HCT116 (cell line): ENCODE measurements at regions not wholly inside any gene's neighbourhood (a gene's known extent, or its start where the extent isn't known, plus 50 kb on each side); places are given as distances from the start of the nearest gene placed in this dataset.

Experiments
- ATAC-seq: fragments of 200-7000 bp; cut with Tn5 transposase; 2 replicates; pipeline ENCODE4 v1.9.1; 2020; ENCODE audit warnings: mild to moderate bottlenecking, moderate library complexity
- BruUV-seq: library from RNA; stranded (reverse); fragments of 400-500 nt; replicated peaks from 2 replicates; lab custom pipeline; 2021; lab: Mats Ljungman, UMichigan
- CTCF ChIA-PET: fragments of 300-600 bp; sonication (Branson Sonifier 250); formaldehyde crosslinking; loops from one replicate; lab custom pipeline; 2021; ENCODE audit warnings: antibody characterized with exemption; lab: Charles Lee
- POLR2A ChIA-PET: fragments of 300-600, 350-600 bp; sonication (Branson Sonifier 250); formaldehyde crosslinking; loops from one replicate; lab custom pipeline; 2021; ENCODE audit warnings: antibody characterized with exemption; lab: Charles Lee
- RAD21 ChIA-PET, 2 experiments: fragments of 300-600 bp; sonication (Branson Sonifier 250); formaldehyde crosslinking; loops; one replicate each; lab custom pipeline; 2023; ENCODE audit warnings: low total read pairs in 2 of 2; ENCODE audit not compliant: uncharacterized antibody in 2 of 2, unreplicated experiment in 2 of 2, low non-redundant PET in 1 of 2; lab: Charles Lee
- DNase-seq: peaks from one replicate; pipeline ENCODE4 v3.0.0-alpha.2; 2010; ENCODE audit warnings: low read depth, low spot score
- H2AFZ ChIP-seq: fragments of 200-600 bp; shearing (Covaris generic), sonication (generic); 2 replicates; pipeline ENCODE4 v1.6.1; 2017; ENCODE audit warnings: low read depth, mixed run types, mixed read lengths, antibody characterized with exemption, low read length; ENCODE audit not compliant: poor library complexity, severe bottlenecking
- H3K27ac ChIP-seq: 2 replicates; pipeline ENCODE4 v1.5.1; 2012; ENCODE audit warnings: low read depth, low read length
- H3K27me3 ChIP-seq: fragments of 200-600 bp; sonication (generic); 2 replicates; pipeline ENCODE4 v1.6.1; 2016; ENCODE audit warnings: mixed run types, low read length, mixed read lengths; ENCODE audit not compliant: insufficient read depth
- H3K36me3 ChIP-seq, 2 experiments: fragments of 200-500 bp in 1 of 2; fragments of 200-600 bp in 1 of 2; sonication (Bioruptor generic) in 1 of 2; sonication (generic) in 1 of 2; 2 replicates each; pipeline versions ENCODE4 v1.5.1 to v1.6.1; 2014 to 2016; ENCODE audit warnings: low read length in 2 of 2, inconsistent platforms in 1 of 2, mixed read lengths in 1 of 2, mixed run types in 1 of 2; ENCODE audit not compliant: insufficient read depth in 2 of 2, control insufficient read depth in 1 of 2
- H3K4me1 ChIP-seq, 2 experiments: fragments of 200-600 bp in 1 of 2; sonication (generic) in 1 of 2; 2 replicates each; pipeline versions ENCODE4 v1.5.1 to v1.6.1; 2012 to 2017; ENCODE audit warnings: low read length in 2 of 2, inconsistent platforms in 1 of 2, mild to moderate bottlenecking in 1 of 2, mixed read lengths in 1 of 2, mixed run types in 1 of 2, moderate library complexity in 1 of 2; ENCODE audit not compliant: insufficient read depth in 2 of 2, control insufficient read depth in 1 of 2
- H3K4me2 ChIP-seq: fragments of 200-600 bp; sonication (generic); 2 replicates; pipeline ENCODE4 v1.6.1; 2017; ENCODE audit warnings: mixed run types, low read length, mixed read lengths
- H3K4me3 ChIP-seq, 2 experiments: fragments of 200-600 bp in 1 of 2; sonication (generic) in 1 of 2; replicated peaks in 1 of 2; 2 replicates each; pipeline ENCODE4 v1.5.1; 2011 to 2016; ENCODE audit warnings: low read length in 2 of 2, control low read depth in 1 of 2, low read depth in 1 of 2, mild to moderate bottlenecking in 1 of 2, mixed read lengths in 1 of 2, mixed run types in 1 of 2
- H3K79me2 ChIP-seq: fragments of 200-600 bp; sonication (generic); 2 replicates; pipeline ENCODE4 v1.6.1; 2017; ENCODE audit warnings: mild to moderate bottlenecking, mixed run types, low read length, moderate library complexity, mixed read lengths; ENCODE audit not compliant: insufficient read depth
- H3K9ac ChIP-seq: fragments of 200-600 bp; sonication (generic); 2 replicates; pipeline ENCODE4 v1.6.1; 2016; ENCODE audit warnings: low read length, mixed read lengths
- H3K9me2 ChIP-seq: fragments of 200-600 bp; sonication (generic), shearing (Covaris generic); 2 replicates; pipeline ENCODE4 v1.6.1; 2017; ENCODE audit warnings: mixed run types, mild to moderate bottlenecking, moderate library complexity; ENCODE audit not compliant: insufficient read depth
- H3K9me3 ChIP-seq, 2 experiments: fragments of 200-500 bp in 1 of 2; fragments of 200-600 bp in 1 of 2; sonication (Bioruptor generic) in 1 of 2; sonication (generic) in 1 of 2; 2 replicates each; pipeline ENCODE4 v1.6.1; 2014 to 2017; ENCODE audit warnings: low read length in 2 of 2, mixed read lengths in 2 of 2, inconsistent platforms in 1 of 2, low read depth in 1 of 2, mild to moderate bottlenecking in 1 of 2, mixed run types in 1 of 2, moderate library complexity in 1 of 2; ENCODE audit not compliant: control insufficient read depth in 1 of 2, insufficient read depth in 1 of 2
- H4K20me1 ChIP-seq: fragments of 200-600 bp; sonication (generic), shearing (Covaris generic); 2 replicates; pipeline ENCODE4 v1.6.1; 2017; ENCODE audit warnings: mixed run types, mild to moderate bottlenecking, moderate library complexity; ENCODE audit not compliant: insufficient read depth
- CBX3 ChIP-seq: IDR thresholded peaks from 2 replicates; pipeline ENCODE4 v1.6.1; 2012; ENCODE audit warnings: low read depth
- CEBPB ChIP-seq: IDR thresholded peaks from 2 replicates; pipeline ENCODE4 v1.6.1; 2012; ENCODE audit warnings: low read depth
- EGR1 ChIP-seq: IDR thresholded peaks from 2 replicates; pipeline ENCODE4 v1.6.1; 2012; ENCODE audit warnings: low read depth
- ELF1 ChIP-seq: IDR thresholded peaks from 2 replicates; pipeline ENCODE4 v1.6.1; 2012; ENCODE audit warnings: low read depth, borderline replicate concordance
- EZH2 ChIP-seq: fragments of 200-600 bp; sonication (generic); IDR thresholded peaks from 2 replicates; pipeline ENCODE4 v1.6.1; 2017; ENCODE audit warnings: antibody characterized with exemption, mixed run types
- JUND ChIP-seq: IDR thresholded peaks from 2 replicates; pipeline ENCODE4 v1.6.1; 2012
- POLR2A ChIP-seq: IDR thresholded peaks from 2 replicates; pipeline ENCODE4 v1.7.0; 2011; ENCODE audit warnings: borderline replicate concordance; ENCODE audit not compliant: insufficient read depth, insufficient read length; ENCODE audit errors: extremely low read depth
- POLR2AphosphoS5 ChIP-seq: IDR thresholded peaks from 2 replicates; pipeline ENCODE4 v1.6.1; 2011; ENCODE audit warnings: mild to moderate bottlenecking, low read depth, low read length, moderate library complexity
- RAD21 ChIP-seq: IDR thresholded peaks from 2 replicates; pipeline ENCODE4 v1.6.1; 2012; ENCODE audit warnings: low read depth, mild to moderate bottlenecking
- SP1 ChIP-seq: IDR thresholded peaks from 2 replicates; pipeline ENCODE4 v1.6.1; 2012; ENCODE audit warnings: low read depth
- YY1 ChIP-seq: IDR thresholded peaks from 2 replicates; pipeline ENCODE4 v1.6.1; 2011; ENCODE audit warnings: low read length, low read depth, moderate library complexity, mild to moderate bottlenecking; ENCODE audit not compliant: insufficient replicate concordance; ENCODE audit errors: extremely low read depth
- ZFX ChIP-seq: fragments of 450-650 bp; IDR thresholded peaks from 2 replicates; pipeline ENCODE4 v1.6.1; 2017
- ZNF274 ChIP-seq: fragments of 200-500 bp; sonication (Bioruptor generic); IDR thresholded peaks from 2 replicates; pipeline ENCODE4 v1.6.1; 2014; ENCODE audit warnings: mild to moderate bottlenecking, low read depth, low read length, inconsistent platforms
- intact Hi-C: fragments of 100-400 bp; cut with micrococcal nuclease; formaldehyde crosslinking; loops from 2 replicates; pipeline ENCODE4 v1.10.0; 2022
- TF ChIP-seq, protein P1 (sequence below), 3 experiments: fragments of 200-600 bp in 1 of 3; sonication (generic) in 1 of 3; IDR thresholded peaks in 2 of 3; conservative IDR thresholded peaks in 1 of 3; 2 replicates each; pipeline ENCODE4 v1.5.1; 2012 to 2017; ENCODE audit warnings: low read depth in 2 of 3, low read length in 2 of 3, antibody characterized with exemption in 1 of 3, borderline replicate concordance in 1 of 3, control low read depth in 1 of 3, mild to moderate bottlenecking in 1 of 3, mixed read lengths in 1 of 3, mixed run types in 1 of 3, moderate library complexity in 1 of 3; ENCODE audit not compliant: insufficient read depth in 1 of 3
- TF ChIP-seq, protein P2 (sequence below): IDR thresholded peaks from 2 replicates; pipeline ENCODE4 v1.6.1; 2012; ENCODE audit warnings: low read depth
- TF ChIP-seq, protein P3 (sequence below): IDR thresholded peaks from 2 replicates; pipeline ENCODE4 v1.6.1; 2012

DNA sequence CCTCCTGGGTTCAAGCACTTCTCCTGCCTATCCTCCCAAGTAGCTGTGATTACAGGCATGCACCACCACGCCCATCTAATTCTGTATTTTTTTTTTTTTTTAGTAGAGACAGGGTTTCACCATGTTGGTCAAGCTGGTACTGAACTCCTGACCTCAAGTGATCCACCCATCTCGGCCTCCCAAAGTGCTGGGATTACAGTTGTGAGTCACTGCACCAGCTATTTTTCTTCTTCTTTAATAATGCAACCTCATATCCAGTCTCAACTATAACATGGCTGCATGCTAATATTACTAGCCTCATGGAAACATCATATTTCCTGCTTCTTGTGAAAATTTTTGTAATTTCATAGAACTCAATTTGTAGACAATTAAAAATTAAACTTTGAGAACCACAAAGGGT lies 706.5 kb downstream of the KCTD8 start:
- Histone ChIP-seq H3K4me3 (no peak overlapping the region), H3K9me3 (peaks cover 0 to 17% of the 10 kb centered on the region in 2 experiments; a peak in 3 of 4 replicates), H3K4me2 (no peak overlapping the region), H3K36me3 (no peaks in the 10 kb centered on the region), H3K9ac (no peak overlapping the region), H3K27ac (no peak overlapping the region), H3K27me3 (no peaks in the 10 kb centered on the region), H3K4me1 (no peaks in the 10 kb centered on the region), H4K20me1 (no peaks in the 10 kb centered on the region), H2AFZ (no peak overlapping the region), H3K9me2 (no peaks in the 10 kb centered on the region), H3K79me2 (no peaks in the 10 kb centered on the region)
- ChIA-PET RAD21 (no interaction called here), POLR2A (no interaction called here), CTCF (no interaction called here)
- ATAC-seq, result no peak
- intact Hi-C loops, result no loop called here
- BruUV-seq, result no TSS peak
- TF ChIP-seq JUND (no peak), CEBPB (no peak), POLR2AphosphoS5 (no peak), SP1 (no peak), YY1 (no peak), EGR1 (no peak), ZNF274 (no peak), RAD21 (no peak), ELF1 (no peak), EZH2 (no peak), ZFX (no peak), POLR2A (no peak), CBX3 (no peak)
- TF ChIP-seq, protein P1, sequence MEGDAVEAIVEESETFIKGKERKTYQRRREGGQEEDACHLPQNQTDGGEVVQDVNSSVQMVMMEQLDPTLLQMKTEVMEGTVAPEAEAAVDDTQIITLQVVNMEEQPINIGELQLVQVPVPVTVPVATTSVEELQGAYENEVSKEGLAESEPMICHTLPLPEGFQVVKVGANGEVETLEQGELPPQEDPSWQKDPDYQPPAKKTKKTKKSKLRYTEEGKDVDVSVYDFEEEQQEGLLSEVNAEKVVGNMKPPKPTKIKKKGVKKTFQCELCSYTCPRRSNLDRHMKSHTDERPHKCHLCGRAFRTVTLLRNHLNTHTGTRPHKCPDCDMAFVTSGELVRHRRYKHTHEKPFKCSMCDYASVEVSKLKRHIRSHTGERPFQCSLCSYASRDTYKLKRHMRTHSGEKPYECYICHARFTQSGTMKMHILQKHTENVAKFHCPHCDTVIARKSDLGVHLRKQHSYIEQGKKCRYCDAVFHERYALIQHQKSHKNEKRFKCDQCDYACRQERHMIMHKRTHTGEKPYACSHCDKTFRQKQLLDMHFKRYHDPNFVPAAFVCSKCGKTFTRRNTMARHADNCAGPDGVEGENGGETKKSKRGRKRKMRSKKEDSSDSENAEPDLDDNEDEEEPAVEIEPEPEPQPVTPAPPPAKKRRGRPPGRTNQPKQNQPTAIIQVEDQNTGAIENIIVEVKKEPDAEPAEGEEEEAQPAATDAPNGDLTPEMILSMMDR (IDR thresholded peaks at IDR 0.05 in 2 of 3, conservative IDR thresholded peaks at IDR 0.05 in 1 of 3; ENCODE audit: borderline replicate concordance in 1 of 3, insufficient read depth in 1 of 3, low read depth in 2 of 3, low read length in 2 of 3), result no peak
- TF ChIP-seq, protein P2, sequence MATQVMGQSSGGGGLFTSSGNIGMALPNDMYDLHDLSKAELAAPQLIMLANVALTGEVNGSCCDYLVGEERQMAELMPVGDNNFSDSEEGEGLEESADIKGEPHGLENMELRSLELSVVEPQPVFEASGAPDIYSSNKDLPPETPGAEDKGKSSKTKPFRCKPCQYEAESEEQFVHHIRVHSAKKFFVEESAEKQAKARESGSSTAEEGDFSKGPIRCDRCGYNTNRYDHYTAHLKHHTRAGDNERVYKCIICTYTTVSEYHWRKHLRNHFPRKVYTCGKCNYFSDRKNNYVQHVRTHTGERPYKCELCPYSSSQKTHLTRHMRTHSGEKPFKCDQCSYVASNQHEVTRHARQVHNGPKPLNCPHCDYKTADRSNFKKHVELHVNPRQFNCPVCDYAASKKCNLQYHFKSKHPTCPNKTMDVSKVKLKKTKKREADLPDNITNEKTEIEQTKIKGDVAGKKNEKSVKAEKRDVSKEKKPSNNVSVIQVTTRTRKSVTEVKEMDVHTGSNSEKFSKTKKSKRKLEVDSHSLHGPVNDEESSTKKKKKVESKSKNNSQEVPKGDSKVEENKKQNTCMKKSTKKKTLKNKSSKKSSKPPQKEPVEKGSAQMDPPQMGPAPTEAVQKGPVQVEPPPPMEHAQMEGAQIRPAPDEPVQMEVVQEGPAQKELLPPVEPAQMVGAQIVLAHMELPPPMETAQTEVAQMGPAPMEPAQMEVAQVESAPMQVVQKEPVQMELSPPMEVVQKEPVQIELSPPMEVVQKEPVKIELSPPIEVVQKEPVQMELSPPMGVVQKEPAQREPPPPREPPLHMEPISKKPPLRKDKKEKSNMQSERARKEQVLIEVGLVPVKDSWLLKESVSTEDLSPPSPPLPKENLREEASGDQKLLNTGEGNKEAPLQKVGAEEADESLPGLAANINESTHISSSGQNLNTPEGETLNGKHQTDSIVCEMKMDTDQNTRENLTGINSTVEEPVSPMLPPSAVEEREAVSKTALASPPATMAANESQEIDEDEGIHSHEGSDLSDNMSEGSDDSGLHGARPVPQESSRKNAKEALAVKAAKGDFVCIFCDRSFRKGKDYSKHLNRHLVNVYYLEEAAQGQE, result no peak
- TF ChIP-seq, protein P3, sequence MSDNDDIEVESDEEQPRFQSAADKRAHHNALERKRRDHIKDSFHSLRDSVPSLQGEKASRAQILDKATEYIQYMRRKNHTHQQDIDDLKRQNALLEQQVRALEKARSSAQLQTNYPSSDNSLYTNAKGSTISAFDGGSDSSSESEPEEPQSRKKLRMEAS, result no peak
- DNase-seq, result no peak
